Activated CD8-positive, alpha-beta T cell treated with anti-CD3 and anti-CD28 coated beads for 36 hours (primary cell): ENCODE measurements at regions not wholly inside any gene's neighbourhood (a gene's known extent, or its start where the extent isn't known, plus 50 kb on each side); places are given as distances from the start of the nearest gene placed in this dataset.

ENCODE experiments used
- ATAC-seq: fragments of 200-7000 bp; cut with Tn5 transposase; one replicate; pipeline ENCODE4 v1.10.0; 2021; ENCODE audit warnings: mild to moderate bottlenecking, moderate library complexity
- CTCF ChIA-PET: fragments of 350-600 bp; sonication (Branson Sonifier 250); formaldehyde crosslinking; loops from one replicate; lab custom pipeline; 2021; ENCODE audit warnings: antibody characterized with exemption; lab: Charles Lee
- POLR2A ChIA-PET: fragments of 350-600 bp; sonication (Branson Sonifier 250); formaldehyde crosslinking; loops from one replicate; lab custom pipeline; 2021; ENCODE audit warnings: antibody characterized with exemption; lab: Charles Lee
- DNase-seq: peaks from one replicate; pipeline ENCODE4 v3.0.0-alpha.2; 2020
- H3K27ac Mint-ChIP-seq: one replicate; pipeline ENCODE4 v1.8.0; 2021; ENCODE audit warnings: mild to moderate bottlenecking, mixed read lengths
- H3K27me3 Mint-ChIP-seq: one replicate; pipeline ENCODE4 v1.8.0; 2021; ENCODE audit warnings: mixed read lengths
- H3K36me3 Mint-ChIP-seq: one replicate; pipeline ENCODE4 v1.8.0; 2021; ENCODE audit warnings: low read depth, mixed read lengths
- H3K4me1 Mint-ChIP-seq: one replicate; pipeline ENCODE4 v1.8.0; 2021; ENCODE audit warnings: low read depth, mixed read lengths
- H3K4me3 Mint-ChIP-seq: one replicate; pipeline ENCODE4 v1.8.0; 2021; ENCODE audit warnings: mild to moderate bottlenecking, moderate library complexity, mixed read lengths
- H3K9me3 Mint-ChIP-seq: one replicate; pipeline ENCODE4 v1.8.0; 2021; ENCODE audit warnings: mixed read lengths
- intact Hi-C: fragments of 100-400 bp; cut with micrococcal nuclease; formaldehyde crosslinking; loops from one replicate; pipeline ENCODE4 v1.10.0; 2022
- TF ChIP-seq, protein P1 (sequence below): fragments of 200-600 bp; IDR thresholded peaks from one replicate; pipeline ENCODE4 v1.8.0; 2022; ENCODE audit warnings: antibody characterized with exemption, mild to moderate bottlenecking

DNA sequence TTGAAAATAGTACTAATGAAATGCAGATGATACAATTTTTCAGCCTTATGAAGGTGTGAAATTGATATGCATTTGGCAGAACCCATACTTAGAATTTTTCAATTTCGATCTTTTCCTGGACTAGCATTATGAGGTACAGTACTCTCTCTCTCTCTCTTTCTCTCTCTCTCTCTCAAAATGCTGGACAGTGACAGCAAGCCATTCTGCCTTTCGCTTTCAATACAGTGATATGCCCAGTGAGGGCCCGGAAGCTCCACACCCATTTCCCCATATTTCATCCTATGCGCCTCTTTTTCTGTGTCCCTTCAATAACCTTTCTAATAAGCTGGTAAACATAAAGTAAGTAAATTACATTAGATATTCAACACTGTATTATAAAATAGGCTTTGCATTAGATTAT lies 595.0 kb upstream of the UBE2E2 start:
- Mint-ChIP-seq H3K27me3 (no peaks in the 10 kb centered on the region), H3K36me3 (no peaks in the 10 kb centered on the region), H3K4me3 (no peak overlapping the region), H3K4me1 (no peaks in the 10 kb centered on the region), H3K27ac (no peak overlapping the region), H3K9me3 (peaks cover 2% of the 10 kb centered on the region)
- intact Hi-C loops = no loop called here
- TF ChIP-seq, protein P1, sequence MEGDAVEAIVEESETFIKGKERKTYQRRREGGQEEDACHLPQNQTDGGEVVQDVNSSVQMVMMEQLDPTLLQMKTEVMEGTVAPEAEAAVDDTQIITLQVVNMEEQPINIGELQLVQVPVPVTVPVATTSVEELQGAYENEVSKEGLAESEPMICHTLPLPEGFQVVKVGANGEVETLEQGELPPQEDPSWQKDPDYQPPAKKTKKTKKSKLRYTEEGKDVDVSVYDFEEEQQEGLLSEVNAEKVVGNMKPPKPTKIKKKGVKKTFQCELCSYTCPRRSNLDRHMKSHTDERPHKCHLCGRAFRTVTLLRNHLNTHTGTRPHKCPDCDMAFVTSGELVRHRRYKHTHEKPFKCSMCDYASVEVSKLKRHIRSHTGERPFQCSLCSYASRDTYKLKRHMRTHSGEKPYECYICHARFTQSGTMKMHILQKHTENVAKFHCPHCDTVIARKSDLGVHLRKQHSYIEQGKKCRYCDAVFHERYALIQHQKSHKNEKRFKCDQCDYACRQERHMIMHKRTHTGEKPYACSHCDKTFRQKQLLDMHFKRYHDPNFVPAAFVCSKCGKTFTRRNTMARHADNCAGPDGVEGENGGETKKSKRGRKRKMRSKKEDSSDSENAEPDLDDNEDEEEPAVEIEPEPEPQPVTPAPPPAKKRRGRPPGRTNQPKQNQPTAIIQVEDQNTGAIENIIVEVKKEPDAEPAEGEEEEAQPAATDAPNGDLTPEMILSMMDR = no peak
- no peak for ATAC-seq
- DNase-seq = no peak
- CTCF ChIA-PET = no interaction called here
- POLR2A ChIA-PET = interaction anchor here (0.5 kb wide), 1 partner anchor 85 kb away, joined by 3 read pairs; no protein-coding TSS in a partner anchor

DNA sequence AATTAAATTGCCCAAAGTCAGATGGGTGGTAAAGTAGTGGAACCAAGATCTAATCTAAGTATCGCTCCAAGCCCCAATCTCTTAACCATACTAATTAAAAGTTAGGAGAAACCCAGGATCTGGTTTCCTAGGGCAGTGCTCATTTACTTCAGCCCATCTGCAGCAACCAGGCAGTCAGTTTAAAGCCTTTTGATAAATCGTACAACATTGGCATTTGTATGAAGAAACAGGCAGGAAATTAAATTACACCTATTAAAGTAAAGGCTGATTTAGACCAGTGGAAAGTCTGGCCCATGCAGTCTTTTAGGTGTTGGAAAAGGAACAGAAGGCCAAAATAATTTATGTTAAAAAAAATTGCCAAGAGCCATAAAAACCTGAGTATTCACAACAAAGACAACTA lies 594.4 kb upstream of the UBE2E2 start:
- H3K9me3 Mint-ChIP-seq = no peaks in the 10 kb centered on the region

DNA sequence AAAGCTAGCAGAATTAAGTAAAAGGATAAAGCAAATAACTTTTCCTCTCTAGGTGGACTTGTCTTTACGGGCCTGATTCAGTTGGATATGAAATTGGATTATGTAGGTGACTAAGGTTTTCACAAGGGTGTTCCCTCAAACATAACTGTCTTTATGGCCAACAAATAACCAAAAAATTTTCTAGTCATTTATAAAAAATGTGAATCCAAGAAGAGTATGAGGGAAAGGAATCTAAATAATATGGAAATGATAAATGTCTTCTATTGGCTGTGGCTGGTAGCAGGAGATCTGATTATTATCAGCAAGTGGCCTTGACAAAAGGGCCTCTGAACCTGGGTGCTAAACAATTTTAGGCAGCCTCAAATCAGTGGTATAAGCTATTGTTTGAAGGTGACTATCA lies 594.0 kb upstream of the UBE2E2 start:
- intact Hi-C loops = no loop called here
- DNase-seq (no peak), ATAC-seq (no peak)
- H3K27ac Mint-ChIP-seq = no peak overlapping the region
- TF ChIP-seq, protein P1 = no peak
- ChIA-PET CTCF (no interaction called here), POLR2A (no interaction called here)
- H3K4me3 Mint-ChIP-seq = no peak overlapping the region
- H3K36me3 Mint-ChIP-seq = no peaks in the 10 kb centered on the region
- H3K9me3 Mint-ChIP-seq = no peaks in the 10 kb centered on the region
- no peaks in the 10 kb centered on the region for H3K4me1 Mint-ChIP-seq
- no peaks in the 10 kb centered on the region for H3K27me3 Mint-ChIP-seq

More for the DNA sequence above, 594.4 kb upstream of the UBE2E2 start:
- Mint-ChIP-seq H3K27ac (no peak overlapping the region), H3K27me3 (no peaks in the 10 kb centered on the region), H3K4me1 (no peaks in the 10 kb centered on the region), H3K4me3 (no peak overlapping the region), H3K36me3 (no peaks in the 10 kb centered on the region)
- ChIA-PET CTCF (no interaction called here), POLR2A (no interaction called here)
- DNase-seq (no peak), ATAC-seq (no peak)
- intact Hi-C loops = no loop called here
- TF ChIP-seq, protein P1 = no peak

DNA sequence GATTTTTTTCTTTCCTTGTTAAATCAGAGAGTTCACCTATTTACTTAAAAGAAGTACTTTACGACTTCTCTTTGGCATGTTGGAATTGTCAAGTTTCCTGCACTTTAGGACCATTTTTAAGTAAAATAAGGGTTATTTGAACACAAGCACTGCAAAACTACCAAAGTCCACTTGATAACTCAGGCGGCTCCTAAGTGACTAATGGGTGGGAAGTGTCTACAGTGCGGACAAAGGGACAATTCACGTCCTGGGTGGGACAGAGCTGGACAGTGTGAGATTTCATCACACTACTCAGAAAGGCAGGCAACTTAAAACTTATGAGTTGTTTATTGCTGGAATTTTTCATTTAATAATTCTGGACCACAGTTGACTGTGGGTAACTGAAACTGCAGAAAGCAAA lies 590.2 kb upstream of the UBE2E2 start:
- ATAC-seq = no peak
- H3K4me3 Mint-ChIP-seq = no peak overlapping the region
- DNase-seq = no peak
- intact Hi-C loops = no loop called here
- H3K36me3 Mint-ChIP-seq = no peaks in the 10 kb centered on the region
- TF ChIP-seq, protein P1 = no peak
- H3K9me3 Mint-ChIP-seq = no peaks in the 10 kb centered on the region
- no peaks in the 10 kb centered on the region for H3K4me1 Mint-ChIP-seq
- POLR2A ChIA-PET = no interaction called here
- CTCF ChIA-PET = no interaction called here
- H3K27ac Mint-ChIP-seq = no peak overlapping the region
- no peaks in the 10 kb centered on the region for H3K27me3 Mint-ChIP-seq

DNA sequence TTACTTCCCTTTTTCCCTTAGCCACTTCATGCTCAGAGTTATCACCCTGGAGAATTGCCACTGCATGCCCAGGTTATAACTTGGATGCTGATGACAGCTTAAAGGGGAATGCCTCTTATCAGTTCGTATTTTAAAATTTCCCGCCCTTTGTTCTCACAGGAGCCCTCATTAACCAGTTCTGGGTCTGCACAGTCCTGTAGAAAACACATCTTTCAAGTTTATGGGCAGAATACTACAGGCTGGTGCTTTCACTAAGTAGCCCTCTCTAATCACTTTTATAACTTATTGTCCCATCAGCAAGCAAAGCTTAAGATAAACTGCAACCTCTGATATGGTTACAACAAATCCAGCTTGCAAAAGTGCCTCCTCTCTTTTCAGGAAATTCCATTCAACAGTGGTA lies 587.3 kb upstream of the UBE2E2 start:
- DNase-seq = no peak
- POLR2A ChIA-PET = no interaction called here
- H3K27ac Mint-ChIP-seq = no peak overlapping the region
- no peak overlapping the region for H3K4me3 Mint-ChIP-seq
- H3K9me3 Mint-ChIP-seq = no peaks in the 10 kb centered on the region
- H3K4me1 Mint-ChIP-seq = no peaks in the 10 kb centered on the region
- TF ChIP-seq, protein P1 = no peak
- H3K27me3 Mint-ChIP-seq = no peaks in the 10 kb centered on the region
- no peak for ATAC-seq
- CTCF ChIA-PET = no interaction called here
- intact Hi-C loops = no loop called here
- H3K36me3 Mint-ChIP-seq = no peaks in the 10 kb centered on the region
